SK-N-SH (cell line): ENCODE measurements at regions not wholly inside any gene's neighbourhood (a gene's known extent, or its start where the extent isn't known, plus 50 kb on each side); places are given as distances from the start of the nearest gene placed in this dataset.
"Not testable (repeated sequence)": the region's sequence is repeated elsewhere in the genome, so short reads cannot be mapped to it uniquely, and the experiment has no call there.

Experiments used
- CTCF ChIA-PET: fragments of 300-600, 350-600 bp; formaldehyde crosslinking; extraction: SDS; loops from one replicate; lab custom pipeline; 2021; lab: Yijun Ruan, JAX
- POLR2A ChIA-PET: fragments of 350-600 bp; sonication (Branson Sonifier 250); formaldehyde crosslinking; extraction: SDS; loops from one replicate; lab custom pipeline; 2020; ENCODE audit warnings: antibody characterized with exemption, inconsistent platforms; lab: Yijun Ruan, JAX
- DNase-seq: peaks from one replicate; pipeline ENCODE4 v3.0.0; 2012
- H2AFZ ChIP-seq: fragments of 200-600 bp; sonication (generic); 2 replicates; pipeline ENCODE4 v1.8.1; 2016; ENCODE audit warnings: antibody characterized with exemption, mild to moderate bottlenecking, low read depth
- H3F3A ChIP-seq: fragments of 200-600 bp; sonication (generic); replicated peaks from 2 replicates; pipeline ENCODE3; 2016; ENCODE audit warnings: antibody characterized with exemption, mild to moderate bottlenecking; ENCODE audit not compliant: insufficient read depth
- H3K27ac ChIP-seq, 2 experiments: fragments of 200-500 bp in 1 of 2; fragments of 200-600 bp in 1 of 2; sonication (Bioruptor generic) in 1 of 2; sonication (generic), shearing (Covaris generic) in 1 of 2; 2 replicates each; pipeline versions ENCODE4 v1.5.1 to v1.6.1; 2014 to 2016; ENCODE audit warnings: low read depth in 2 of 2, inconsistent platforms in 1 of 2, low read length in 1 of 2, mild to moderate bottlenecking in 1 of 2, mixed read lengths in 1 of 2
- H3K27me3 ChIP-seq: fragments of 200-600 bp; sonication (generic), shearing (Covaris generic); 2 replicates; pipeline ENCODE4 v1.6.1; 2016; ENCODE audit warnings: mixed run types; ENCODE audit not compliant: insufficient read depth
- H3K36me3 ChIP-seq, 2 experiments: fragments of 200-500 bp in 1 of 2; fragments of 200-600 bp in 1 of 2; sonication (Bioruptor generic) in 1 of 2; sonication (generic) in 1 of 2; replicated peaks in 1 of 2; 2 replicates each; pipeline versions ENCODE3 to v1.5.1; 2014 to 2016; ENCODE audit warnings: low read length in 1 of 2, mild to moderate bottlenecking in 1 of 2; ENCODE audit not compliant: insufficient read depth in 2 of 2, control insufficient read depth in 1 of 2
- H3K4me1 ChIP-seq, 2 experiments: fragments of 200-500 bp in 1 of 2; fragments of 200-600 bp in 1 of 2; sonication (Bioruptor generic) in 1 of 2; sonication (generic), shearing (Covaris generic) in 1 of 2; 2 replicates each; pipeline versions ENCODE4 v1.5.1 to v1.6.1; 2014 to 2016; ENCODE audit warnings: low read depth in 1 of 2, low read length in 1 of 2, mixed run types in 1 of 2; ENCODE audit not compliant: insufficient read depth in 2 of 2, control insufficient read depth in 1 of 2
- H3K4me2 ChIP-seq: fragments of 200-600 bp; sonication (generic), shearing (Covaris generic); 2 replicates; pipeline ENCODE4 v1.6.1; 2017; ENCODE audit warnings: mixed run types
- H3K4me3 ChIP-seq, 2 experiments: fragments of 200-500 bp in 1 of 2; fragments of 200-600 bp in 1 of 2; sonication (Bioruptor generic) in 1 of 2; sonication (generic), shearing (Covaris generic) in 1 of 2; 2 replicates each; pipeline versions ENCODE4 v1.5.1 to v1.8.1; 2014 to 2016; ENCODE audit warnings: low read depth in 2 of 2, inconsistent platforms in 1 of 2, low read length in 1 of 2, mild to moderate bottlenecking in 1 of 2, mixed read lengths in 1 of 2, moderate library complexity in 1 of 2
- H3K79me2 ChIP-seq: fragments of 200-600 bp; sonication (generic); 2 replicates; pipeline ENCODE4 v1.8.1; 2017; ENCODE audit warnings: mild to moderate bottlenecking; ENCODE audit not compliant: insufficient read depth
- H3K9ac ChIP-seq: fragments of 200-600 bp; sonication (generic); 2 replicates; pipeline ENCODE4 v1.6.1; 2017; ENCODE audit warnings: mixed run types
- H3K9me2 ChIP-seq: fragments of 200-600 bp; sonication (generic); 2 replicates; pipeline ENCODE4 v1.6.1; 2017; ENCODE audit warnings: mixed run types
- H3K9me3 ChIP-seq: fragments of 200-600 bp; sonication (generic); 2 replicates; pipeline ENCODE4 v1.6.1; 2017; ENCODE audit warnings: mixed run types, mild to moderate bottlenecking, moderate library complexity
- H4K20me1 ChIP-seq: fragments of 200-600 bp; sonication (generic); 2 replicates; pipeline ENCODE4 v1.6.1; 2017; ENCODE audit warnings: mild to moderate bottlenecking, mixed run types; ENCODE audit not compliant: insufficient read depth
- CTCF ChIP-seq: fragments of 200-600 bp; sonication (generic); IDR thresholded peaks from 2 replicates; pipeline ENCODE4 v1.6.1; 2017; ENCODE audit warnings: antibody characterized with exemption, mild to moderate bottlenecking, moderate library complexity
- EZH2phosphoT487 ChIP-seq: fragments of 200-600 bp; sonication (generic); IDR thresholded peaks from 2 replicates; pipeline ENCODE4 v1.6.1; 2017; ENCODE audit warnings: low read depth, mixed run types, mild to moderate bottlenecking, antibody characterized with exemption, moderate library complexity, borderline replicate concordance
- FOXJ3 ChIP-seq: sonication (generic); formaldehyde crosslinking; IDR thresholded peaks from 2 replicates; pipeline ENCODE4 v1.5.1; 2020; ENCODE audit warnings: mild to moderate bottlenecking, missing genetic modification reagents
- FOXM1 ChIP-seq: IDR thresholded peaks from 2 replicates; pipeline ENCODE4 v1.4.0; 2012; ENCODE audit warnings: low read depth, mild to moderate bottlenecking
- IRF3 ChIP-seq: fragments of 150-350 bp; IDR thresholded peaks from 2 replicates; pipeline ENCODE4 v1.6.1; 2016; ENCODE audit warnings: mild to moderate bottlenecking, low read depth, low read length
- MAX ChIP-seq: IDR thresholded peaks from 2 replicates; pipeline ENCODE4 v1.4.0; 2012; ENCODE audit warnings: low read depth
- MXI1 ChIP-seq: IDR thresholded peaks from 2 replicates; pipeline ENCODE4 v1.6.1; 2012; ENCODE audit warnings: mild to moderate bottlenecking, low read depth, low read length, improper control_type of control experiment
- NRF1 ChIP-seq: IDR thresholded peaks from 2 replicates; pipeline ENCODE4 v1.6.1; 2012; ENCODE audit warnings: low read depth, mild to moderate bottlenecking, low read length
- PBX3 ChIP-seq: IDR thresholded peaks from 2 replicates; pipeline ENCODE4; 2012
- POLR2AphosphoS5 ChIP-seq: IDR thresholded peaks from 2 replicates; pipeline ENCODE4 v1.6.1; 2012; ENCODE audit warnings: low read depth, low read length
- RAD21 ChIP-seq: IDR thresholded peaks from 2 replicates; pipeline ENCODE4 v1.6.1; 2012; ENCODE audit warnings: mild to moderate bottlenecking, low read length
- RXRA ChIP-seq: IDR thresholded peaks from 2 replicates; pipeline ENCODE4 v1.4.0; 2012; ENCODE audit warnings: low read depth, mild to moderate bottlenecking, borderline replicate concordance
- SMC3 ChIP-seq: IDR thresholded peaks from 2 replicates; pipeline ENCODE4 v1.6.1; 2012; ENCODE audit warnings: low read depth, low read length, improper control_type of control experiment
- TAF1 ChIP-seq: IDR thresholded peaks from 2 replicates; pipeline ENCODE4 v1.6.1; 2012; ENCODE audit warnings: low read depth, mild to moderate bottlenecking, low read length, moderate library complexity, borderline replicate concordance
- TCF12 ChIP-seq: IDR thresholded peaks from 2 replicates; pipeline ENCODE4 v1.4.0; 2012
- USF1 ChIP-seq: IDR thresholded peaks from 2 replicates; pipeline ENCODE4 v1.4.0; 2012; ENCODE audit warnings: low read depth, borderline replicate concordance
- USF2 ChIP-seq: fragments of 150-350 bp; IDR thresholded peaks from 2 replicates; pipeline ENCODE4 v1.6.1; 2017; ENCODE audit warnings: antibody characterized with exemption, low read length, low read depth, borderline replicate concordance
- YY1 ChIP-seq: IDR thresholded peaks from 2 replicates; pipeline ENCODE4 v1.4.0; 2012; ENCODE audit warnings: low read depth, mild to moderate bottlenecking
- ZBTB33 ChIP-seq: IDR thresholded peaks from 2 replicates; pipeline ENCODE4 v1.4.0; 2012; ENCODE audit warnings: low read depth, borderline replicate concordance
- WGBS: methylation state at CpG from one replicate; pipeline ENCODE4 v1.1.6; 2017; ENCODE audit warnings: low lambda C conversion rate; 5-methylcytosine and 5-hydroxymethylcytosine counted together

- Histone ChIP-seq H3K4me1 (no peaks in the 10 kb centered on the region), H3K27me3 (peaks cover 12% of the 10 kb centered on the region; the same call in 1 of the 2 replicates), H3K4me3 (no peak overlapping the region), H3K36me3 (no peaks in the 10 kb centered on the region), H3K79me2 (no peaks in the 10 kb centered on the region), H3K27ac (no peak overlapping the region), H4K20me1 (no peaks in the 10 kb centered on the region), H3K9me3 (no peaks in the 10 kb centered on the region), H3F3A (no peaks in the 10 kb centered on the region), H3K9ac (no peak overlapping the region), H3K9me2 (no peaks in the 10 kb centered on the region), H3K4me2 (no peak overlapping the region), H2AFZ (no peak overlapping the region)
- DNase-seq: no peak
- CTCF ChIA-PET: no interaction called here
- POLR2A ChIA-PET: no interaction called here
- 8% methylated on average over 4 of the region's 4 CpGs for WGBS
- TF ChIP-seq NRF1: no peak
- no peak for TF ChIP-seq TAF1
- no peak for TF ChIP-seq CTCF
- no peak for TF ChIP-seq FOXJ3 (CRISPR knock-in tag)
- no peak for TF ChIP-seq MXI1
- TF ChIP-seq RXRA: no peak
- no peak for TF ChIP-seq EZH2phosphoT487
- no peak for TF ChIP-seq IRF3
- no peak for TF ChIP-seq SMC3
- no peak for TF ChIP-seq YY1
- TF ChIP-seq MAX: no peak
- TF ChIP-seq TCF12: no peak
- no peak for TF ChIP-seq PBX3
- no peak for TF ChIP-seq POLR2AphosphoS5
- TF ChIP-seq ZBTB33: no peak
- TF ChIP-seq USF1: no peak
- TF ChIP-seq USF2: no peak
- no peak for TF ChIP-seq FOXM1
- TF ChIP-seq RAD21: no peak
Observed at GRCh38 chr5:32165-32564, 59.8 kb upstream of the PLEKHG4B start.

GRCh38 chr5:35521-35920 is 56.4 kb upstream of the PLEKHG4B start:
- H3K9me2 ChIP-seq, CTCF ChIA-PET, H3K27me3 ChIP-seq, DNase-seq, H3K4me2 ChIP-seq, H2AFZ ChIP-seq, H3K9me3 ChIP-seq, H3F3A ChIP-seq, POLR2A ChIA-PET, H3K79me2 ChIP-seq, H3K4me1 ChIP-seq, H3K27ac ChIP-seq, H3K36me3 ChIP-seq, H3K4me3 ChIP-seq, H3K9ac ChIP-seq, H4K20me1 ChIP-seq: not testable (repeated sequence)
